Lower leg skin (tissue), 4 donors: ENCODE measurements at regions not wholly inside any gene's neighbourhood (a gene's known extent, or its start where the extent isn't known, plus 50 kb on each side); places are given as distances from the start of the nearest gene placed in this dataset.

Experiments
- DNase-seq, 2 donors: peaks; one replicate each; pipeline ENCODE4 v3.0.0-alpha.2; 2019; ENCODE audit warnings: low spot score in 2 of 2
- H3K4me3 ChIP-seq: fragments of 200-600 bp; sonication (generic); 2 replicates; pipeline ENCODE4 v1.5.1; 2017; ENCODE audit warnings: mild to moderate bottlenecking, low read depth; ENCODE audit not compliant: poor library complexity, severe bottlenecking
- CTCF ChIP-seq, 3 donors: fragments of 450-650 bp; IDR thresholded peaks; one replicate each; pipeline ENCODE4 v1.5.1; 2016; ENCODE audit warnings: antibody characterized with exemption in 3 of 3, mild to moderate bottlenecking in 3 of 3, moderate library complexity in 2 of 3
- POLR2A ChIP-seq, 2 donors: fragments of 450-650 bp; IDR thresholded peaks; one replicate each; pipeline ENCODE4 v1.6.1; 2016 to 2017; ENCODE audit warnings: antibody characterized with exemption in 2 of 2, mild to moderate bottlenecking in 1 of 2, moderate library complexity in 1 of 2
- WGBS, 2 donors: methylation state at CpG; one replicate each; pipeline ENCODE4 v1.1.5; 2018; 5-methylcytosine and 5-hydroxymethylcytosine counted together
- intact Hi-C: fragments of 100-400 bp; cut with DNase I; formaldehyde crosslinking; loops from one replicate; pipeline ENCODE4 v1.15.0; 2023; ENCODE audit warnings: low total_unique reads

GRCh38 chr6:169912266-169913095, 161.1 kb downstream of the ERMARD start:
- WGBS, 2 donors, result 74 to 83% methylated on average over 21 of the region's 21 CpGs
- intact Hi-C loops, result no loop called here
- DNase-seq, result no peak
- H3K4me3 ChIP-seq, result no peak overlapping the region
- TF ChIP-seq CTCF (IDR thresholded peaks at IDR 0.05) (no peak), POLR2A (IDR thresholded peaks at IDR 0.05) (no peak)

- 92 to 93% methylated on average over 40 to 41 of the region's 41 CpGs for WGBS, 2 donors
- H3K4me3 ChIP-seq, result no peak overlapping the region
- DNase-seq, result no peak
- intact Hi-C loops, result no loop called here
- TF ChIP-seq CTCF (IDR thresholded peaks at IDR 0.05) (no peak), POLR2A (IDR thresholded peaks at IDR 0.05) (no peak)
Measured at GRCh38 chr6:169911264-169912263, 160.1 kb downstream of the ERMARD start.

- WGBS, 2 donors, result 83 to 85% methylated on average over 7 of the region's 7 CpGs
- H3K4me3 ChIP-seq, result no peak overlapping the region
- TF ChIP-seq POLR2A (IDR thresholded peaks at IDR 0.05), result no peak
- no peak for TF ChIP-seq CTCF (IDR thresholded peaks at IDR 0.05)
- intact Hi-C loops, result no loop called here
- DNase-seq, result no peak
Measured at GRCh38 chr6:169909113-169909512, 157.7 kb downstream of the ERMARD start.

- WGBS, 2 donors, result 72 to 76% methylated on average over 8 of the region's 8 CpGs
- no peak for TF ChIP-seq CTCF (IDR thresholded peaks at IDR 0.05)
- TF ChIP-seq POLR2A (IDR thresholded peaks at IDR 0.05), result no peak
- no peak overlapping the region for H3K4me3 ChIP-seq
- intact Hi-C loops, result no loop called here
- no peak for DNase-seq
Measured at GRCh38 chr6:169908403-169908933, 157.0 kb downstream of the ERMARD start.

GRCh38 chr6:169907419-169908115, 156.1 kb downstream of the ERMARD start:
- no peak for DNase-seq
- intact Hi-C loops, result no loop called here
- WGBS, 2 donors, result 74 to 82% methylated on average over 9 of the region's 9 CpGs
- no peak overlapping the region for H3K4me3 ChIP-seq
- TF ChIP-seq CTCF (IDR thresholded peaks at IDR 0.05) (no peak), POLR2A (IDR thresholded peaks at IDR 0.05) (no peak)
